Spleen (tissue), 11 donors: ENCODE measurements at regions not wholly inside any gene's neighbourhood (a gene's known extent, or its start where the extent isn't known, plus 50 kb on each side); places are given as distances from the start of the nearest gene placed in this dataset.

Experiments used
- DNase-seq: peaks from one replicate; pipeline ENCODE4 v3.0.0-alpha.2; 2020
- H3K27ac ChIP-seq, 8 donors: fragments of 200-600 bp; sonication (generic) in 7 of 8; 1 replicate in 4 of 8; 2 replicates in 4 of 8; pipeline versions ENCODE4 v1.5.0 to v1.8.0; 2016 to 2021; ENCODE audit warnings: inconsistent platforms in 4 of 8, mild to moderate bottlenecking in 4 of 8, moderate library complexity in 1 of 8
- H3K27me3 ChIP-seq, 7 donors: fragments of 200-600 bp; sonication (generic) in 6 of 7; replicated peaks in 1 of 7; 1 replicate in 4 of 7; 2 replicates in 3 of 7; pipeline versions ENCODE4 v1.5.0 to v1.8.0; 2016 to 2021; ENCODE audit warnings: inconsistent platforms in 3 of 7, mild to moderate bottlenecking in 1 of 7
- H3K36me3 ChIP-seq, 6 donors: fragments of 200-600 bp; sonication (generic) in 5 of 6; 1 replicate in 4 of 6; 2 replicates in 2 of 6; pipeline versions ENCODE4 v1.5.0 to v1.8.0; 2016 to 2021; ENCODE audit warnings: inconsistent platforms in 2 of 6
- H3K4me1 ChIP-seq, 6 donors: fragments of 200-600 bp; sonication (generic) in 5 of 6; 1 replicate in 3 of 6; 2 replicates in 3 of 6; pipeline versions ENCODE4 v1.5.0 to v1.8.0; 2016 to 2021; ENCODE audit warnings: inconsistent platforms in 3 of 6
- H3K4me3 ChIP-seq, 8 donors: fragments of 200-600 bp; sonication (generic) in 7 of 8; 1 replicate in 4 of 8; 2 replicates in 4 of 8; pipeline versions ENCODE4 v1.5.0 to v1.8.0; 2016 to 2021; ENCODE audit warnings: inconsistent platforms in 4 of 8, mild to moderate bottlenecking in 4 of 8, moderate library complexity in 2 of 8
- H3K9me3 ChIP-seq, 8 donors: fragments of 200-600 bp; sonication (generic) in 7 of 8; 1 replicate in 4 of 8; 2 replicates in 4 of 8; pipeline versions ENCODE4 v1.5.0 to v1.8.0; 2016 to 2021; ENCODE audit warnings: inconsistent platforms in 4 of 8
- POLR2A ChIP-seq, 3 donors: fragments of 450-650 bp; IDR thresholded peaks; one replicate each; pipeline ENCODE4 v1.5.1; 2017; ENCODE audit warnings: antibody characterized with exemption in 3 of 3, mild to moderate bottlenecking in 1 of 3
- POLR2AphosphoS5 ChIP-seq, 3 donors: sonication (generic); formaldehyde crosslinking; IDR thresholded peaks; one replicate each; pipeline ENCODE4 v1.5.1; 2017; ENCODE audit warnings: antibody characterized with exemption in 3 of 3
- WGBS, 5 donors: extraction: QIAGEN DNeasy Blood & Tissue Kit in 3 of 5; methylation state at CpG; one replicate each; pipeline versions ENCODE4 v1.1.5 to v1.1.7; 2013 to 2018; 5-methylcytosine and 5-hydroxymethylcytosine counted together
- intact Hi-C: fragments of 100-400 bp; cut with DNase I; formaldehyde crosslinking; loops from one replicate; pipeline ENCODE4 v1.15.0; 2023; ENCODE audit warnings: low total_unique reads
- TF ChIP-seq, protein P1 (sequence below), 11 experiments: fragments of 200-600 bp in 7 of 11; fragments of 450-650 bp in 4 of 11; sonication (generic) in 4 of 11; IDR thresholded peaks in 8 of 11; conservative IDR thresholded peaks in 3 of 11; 1 replicate in 7 of 11; 2 replicates in 4 of 11; pipeline versions ENCODE4 v1.4.0 to v1.8.0; 2016 to 2021; ENCODE audit warnings: antibody characterized with exemption in 11 of 11, inconsistent platforms in 4 of 11, mild to moderate bottlenecking in 1 of 11
- donor health status: healthy with polysubstance abuse.
- donor health status: DM: no; HTN: no; CAD: no; lungs with moderate emphysema.
- donor health status: DM: no; HTN: no; CAD: no.
- donor health status: Bipolar disorder and iron deficiency.
- donor health status: healthy.
- donor health status: DM: no; HTN: no; CAD: no.
- donor health status: DM: yes; HTN: yes; CAD: no.

DNA sequence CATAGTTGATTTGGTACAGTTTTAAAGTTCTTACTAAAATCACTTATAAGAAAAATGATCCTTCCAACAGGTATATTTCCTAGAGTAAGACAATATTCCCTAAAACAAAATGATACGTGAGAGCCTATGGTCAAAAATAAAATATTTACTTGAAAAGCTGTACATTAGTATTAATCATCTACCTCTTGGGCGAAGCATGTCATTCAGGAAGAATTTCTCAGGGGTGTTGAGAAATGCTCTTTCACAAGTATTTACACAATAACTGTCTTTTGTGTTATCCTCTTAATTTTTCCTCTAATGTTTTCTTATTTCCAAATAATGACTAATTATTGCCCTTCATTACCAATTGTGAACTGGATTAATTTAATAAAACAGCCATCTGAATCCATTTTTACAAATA, 466.3 kb downstream of the SATB2 start:
- Histone ChIP-seq H3K4me3 (no peak overlapping the region), H3K4me1 (no peaks in the 10 kb centered on the region), H3K36me3 (no peaks in the 10 kb centered on the region), H3K9me3 (peaks cover 0 to 21% (median 9%) of the 10 kb centered on the region in 8 donors), H3K27ac (no peak overlapping the region), H3K27me3 (no peaks in the 10 kb centered on the region)
- 54 to 88% (median 75%) methylated on average over 2 of the region's 2 CpGs for WGBS, 5 donors
- DNase-seq: no peak
- intact Hi-C loops: no loop called here
- no peak for TF ChIP-seq POLR2A (IDR thresholded peaks at IDR 0.05)

DNA sequence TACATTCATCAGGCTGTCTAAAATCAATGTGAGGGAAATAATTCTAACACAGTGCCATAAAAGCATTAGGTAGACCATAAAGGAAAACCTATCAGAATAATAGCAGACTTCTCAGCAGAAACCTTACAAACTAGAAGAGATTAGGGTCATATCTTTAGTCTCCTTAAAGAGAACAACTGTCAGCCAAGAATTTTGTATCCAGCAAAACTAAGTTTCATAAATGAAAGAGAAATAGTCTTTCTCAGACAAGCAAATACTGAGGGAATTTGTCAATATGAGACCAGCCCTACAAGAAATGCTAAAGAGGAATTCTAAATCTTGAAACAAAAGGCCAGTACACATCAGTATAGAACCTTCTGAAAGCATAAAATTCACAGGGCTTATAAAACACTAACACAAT, 482.0 kb downstream of the SATB2 start:
- Histone ChIP-seq H3K27me3 (no peaks in the 10 kb centered on the region), H3K4me1 (no peaks in the 10 kb centered on the region), H3K9me3 (peaks cover 0 to 62% (median 36%) of the 10 kb centered on the region in 8 donors), H3K36me3 (no peaks in the 10 kb centered on the region), H3K27ac (no peak overlapping the region), H3K4me3 (no peak overlapping the region)
- TF ChIP-seq, protein P1, sequence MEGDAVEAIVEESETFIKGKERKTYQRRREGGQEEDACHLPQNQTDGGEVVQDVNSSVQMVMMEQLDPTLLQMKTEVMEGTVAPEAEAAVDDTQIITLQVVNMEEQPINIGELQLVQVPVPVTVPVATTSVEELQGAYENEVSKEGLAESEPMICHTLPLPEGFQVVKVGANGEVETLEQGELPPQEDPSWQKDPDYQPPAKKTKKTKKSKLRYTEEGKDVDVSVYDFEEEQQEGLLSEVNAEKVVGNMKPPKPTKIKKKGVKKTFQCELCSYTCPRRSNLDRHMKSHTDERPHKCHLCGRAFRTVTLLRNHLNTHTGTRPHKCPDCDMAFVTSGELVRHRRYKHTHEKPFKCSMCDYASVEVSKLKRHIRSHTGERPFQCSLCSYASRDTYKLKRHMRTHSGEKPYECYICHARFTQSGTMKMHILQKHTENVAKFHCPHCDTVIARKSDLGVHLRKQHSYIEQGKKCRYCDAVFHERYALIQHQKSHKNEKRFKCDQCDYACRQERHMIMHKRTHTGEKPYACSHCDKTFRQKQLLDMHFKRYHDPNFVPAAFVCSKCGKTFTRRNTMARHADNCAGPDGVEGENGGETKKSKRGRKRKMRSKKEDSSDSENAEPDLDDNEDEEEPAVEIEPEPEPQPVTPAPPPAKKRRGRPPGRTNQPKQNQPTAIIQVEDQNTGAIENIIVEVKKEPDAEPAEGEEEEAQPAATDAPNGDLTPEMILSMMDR (IDR thresholded peaks at IDR 0.05 in 8 of 11, conservative IDR thresholded peaks at IDR 0.05 in 3 of 11): no peak
- TF ChIP-seq POLR2AphosphoS5 (IDR thresholded peaks at IDR 0.05): no peak
- TF ChIP-seq POLR2A (IDR thresholded peaks at IDR 0.05): no peak
- no peak for DNase-seq
- intact Hi-C loops: no loop called here

GRCh38 chr2:198973785-198974184, 484.0 kb downstream of the SATB2 start:
- no peak for TF ChIP-seq POLR2AphosphoS5 (IDR thresholded peaks at IDR 0.05)
- TF ChIP-seq POLR2A (IDR thresholded peaks at IDR 0.05): no peak
- TF ChIP-seq, protein P1 (IDR thresholded peaks at IDR 0.05 in 8 of 11, conservative IDR thresholded peaks at IDR 0.05 in 3 of 11): no peak
- Histone ChIP-seq H3K4me3 (no peak overlapping the region), H3K27me3 (no peaks in the 10 kb centered on the region), H3K36me3 (no peaks in the 10 kb centered on the region), H3K27ac (no peak overlapping the region), H3K4me1 (no peaks in the 10 kb centered on the region), H3K9me3 (peaks cover 0 to 62% (median 36%) of the 10 kb centered on the region in 8 donors)
- WGBS, 5 donors: 52 to 90% (median 83%) methylated on average over 2 of the region's 2 CpGs
- intact Hi-C loops: no loop called here
- no peak for DNase-seq

DNA sequence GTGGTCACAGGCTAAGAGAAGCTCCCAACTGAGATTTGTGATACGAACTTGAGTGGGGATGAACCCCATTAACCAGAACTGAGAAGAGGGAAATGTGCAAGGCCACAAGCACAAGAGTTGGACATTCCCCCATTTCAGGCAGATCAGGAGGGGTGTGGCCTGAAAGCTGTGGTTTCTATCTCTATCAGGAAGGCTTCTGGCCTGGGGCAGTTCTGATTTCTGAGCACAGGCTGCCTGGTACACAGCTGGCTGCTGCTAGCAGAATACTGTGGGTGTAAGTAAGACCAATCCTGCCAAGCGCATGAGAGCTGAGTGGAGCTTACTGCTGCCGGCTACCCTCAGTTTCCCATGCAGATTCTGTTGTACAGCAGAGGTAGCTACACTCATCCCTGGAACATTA, 484.6 kb downstream of the SATB2 start:
- Histone ChIP-seq H3K9me3 (peaks cover 0 to 57% (median 36%) of the 10 kb centered on the region in 8 donors), H3K4me3 (no peak overlapping the region), H3K27me3 (no peaks in the 10 kb centered on the region), H3K4me1 (no peaks in the 10 kb centered on the region), H3K27ac (no peak overlapping the region), H3K36me3 (no peaks in the 10 kb centered on the region)
- TF ChIP-seq, protein P1 (IDR thresholded peaks at IDR 0.05 in 8 of 11, conservative IDR thresholded peaks at IDR 0.05 in 3 of 11): no peak
- intact Hi-C loops: no loop called here
- no peak for DNase-seq
- WGBS, 5 donors: 61 to 95% (median 66%) methylated on average over 2 to 3 of the region's 3 CpGs

GRCh38 chr2:198968545-198968944, 489.2 kb downstream of the SATB2 start:
- Histone ChIP-seq H3K4me3 (no peak overlapping the region), H3K36me3 (no peaks in the 10 kb centered on the region), H3K27ac (no peak overlapping the region), H3K27me3 (no peaks in the 10 kb centered on the region), H3K4me1 (no peaks in the 10 kb centered on the region), H3K9me3 (peaks cover 0 to 11% (median 2%) of the 10 kb centered on the region in 8 donors)
- intact Hi-C loops: no loop called here
- no peak for DNase-seq
- 77 to 98% (median 89%) methylated on average over 2 of the region's 2 CpGs for WGBS, 5 donors
- TF ChIP-seq POLR2AphosphoS5 (IDR thresholded peaks at IDR 0.05): no peak
- no peak for TF ChIP-seq POLR2A (IDR thresholded peaks at IDR 0.05)
- TF ChIP-seq, protein P1 (IDR thresholded peaks at IDR 0.05 in 8 of 11, conservative IDR thresholded peaks at IDR 0.05 in 3 of 11): no peak
